Activated naive CD4-positive, alpha-beta T cell treated with anti-CD3 and anti-CD28 coated beads, Interleukin-2, amount 50 U/mL, for 72 hours (primary cell): ENCODE measurements at regions not wholly inside any gene's neighbourhood (a gene's known extent, or its start where the extent isn't known, plus 50 kb on each side); places are given as distances from the start of the nearest gene placed in this dataset.

Experiments
- ATAC-seq, 2 donors: fragments of 150-1000 bp; cut with Tn5 transposase; 2 replicates each; pipeline ENCODE4 v1.10.0; 2021; ENCODE audit warnings: mild to moderate bottlenecking in 2 of 2, moderate library complexity in 2 of 2
- DNase-seq, 2 donors: peaks; one replicate each; pipeline ENCODE4 v3.0.0; 2021 to 2022; ENCODE audit warnings: low spot score in 2 of 2
- H3K27ac Mint-ChIP-seq, 2 donors: one replicate each; pipeline ENCODE4 v1.8.0; 2022; ENCODE audit warnings: mild to moderate bottlenecking in 2 of 2, mixed read lengths in 2 of 2
- H3K36me3 Mint-ChIP-seq, 2 donors: one replicate each; pipeline ENCODE4 v1.8.0; 2022; ENCODE audit warnings: mixed read lengths in 2 of 2
- H3K9me3 Mint-ChIP-seq, 2 donors: one replicate each; pipeline ENCODE4 v1.8.0; 2022; ENCODE audit warnings: mixed read lengths in 2 of 2

GRCh38 chr13:34103854-34104253 lies 285.9 kb downstream of the RFC3 start:
- DNase-seq: no peak
- no peak for ATAC-seq
- no peak overlapping the region for H3K27ac Mint-ChIP-seq
- no peaks in the 10 kb centered on the region for H3K36me3 Mint-ChIP-seq
- H3K9me3 Mint-ChIP-seq: peaks cover 5 to 9% of the 10 kb centered on the region in 2 donors

DNA sequence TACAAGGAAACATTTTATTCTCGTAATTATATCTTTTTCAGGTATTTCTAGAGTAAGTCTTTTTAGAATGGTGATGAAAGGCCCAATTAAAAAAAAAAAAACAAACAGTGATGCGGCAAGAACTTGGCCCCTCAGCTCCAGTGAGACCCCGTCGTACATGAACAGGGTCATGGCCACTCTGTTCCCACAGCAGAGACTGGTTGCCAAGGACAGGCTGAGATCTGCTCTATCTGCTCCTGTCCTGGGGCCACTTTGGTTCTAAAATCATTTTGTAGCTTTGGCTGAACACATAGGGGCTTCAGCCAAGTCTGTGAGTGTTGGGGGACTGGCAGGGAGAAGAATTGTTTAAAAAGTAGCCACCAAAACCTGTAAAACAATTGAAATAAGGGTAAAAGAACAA lies 286.9 kb downstream of the RFC3 start:
- Mint-ChIP-seq H3K36me3 (no peaks in the 10 kb centered on the region), H3K27ac (no peak overlapping the region), H3K9me3 (peaks cover 8 to 17% of the 10 kb centered on the region in 2 donors)
- ATAC-seq: no peak
- DNase-seq: no peak

- Mint-ChIP-seq H3K36me3 (no peaks in the 10 kb centered on the region), H3K9me3 (peaks cover 8 to 25% of the 10 kb centered on the region in 2 donors), H3K27ac (no peak overlapping the region)
- DNase-seq (no peak), ATAC-seq (no peak)
These were observed 289.9 kb downstream of the RFC3 start for GRCh38 chr13:34107806-34108205.

- H3K36me3 Mint-ChIP-seq: no peaks in the 10 kb centered on the region
- DNase-seq (no peak), ATAC-seq (no peak)
- no peak overlapping the region for H3K27ac Mint-ChIP-seq
- peaks cover 8 to 27% of the 10 kb centered on the region in 2 donors for H3K9me3 Mint-ChIP-seq
These were observed 290.5 kb downstream of the RFC3 start for GRCh38 chr13:34108410-34108809.

DNA sequence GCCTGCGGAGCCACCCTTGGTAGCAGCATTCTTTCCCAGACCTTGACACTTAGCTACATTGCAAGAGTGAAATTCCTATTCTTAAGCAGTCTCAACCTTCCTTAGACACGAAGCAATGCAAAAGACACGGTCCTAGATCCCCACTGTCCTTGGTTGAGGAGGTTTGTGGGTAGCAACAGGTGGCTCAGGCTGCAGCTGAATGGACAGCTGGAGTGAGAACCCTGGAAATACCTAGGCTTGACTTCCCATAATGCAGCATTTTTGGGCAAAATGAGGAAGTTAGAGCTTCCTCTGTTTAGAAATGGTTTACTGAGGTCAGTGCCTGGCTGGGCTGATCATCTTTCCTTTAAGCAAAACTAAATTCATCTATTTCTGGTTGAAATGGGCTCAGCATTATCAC lies 296.6 kb downstream of the RFC3 start:
- Mint-ChIP-seq H3K36me3 (no peaks in the 10 kb centered on the region), H3K9me3 (peaks cover 3 to 13% of the 10 kb centered on the region in 2 donors), H3K27ac (no peak overlapping the region)
- ATAC-seq (no peak), DNase-seq (no peak)

GRCh38 chr13:34116651-34117050 lies 298.7 kb downstream of the RFC3 start:
- no peak for ATAC-seq
- no peak for DNase-seq
- Mint-ChIP-seq H3K9me3 (peaks cover 12 to 16% of the 10 kb centered on the region in 2 donors), H3K36me3 (no peaks in the 10 kb centered on the region), H3K27ac (no peak overlapping the region)

- Mint-ChIP-seq H3K9me3 (peaks cover 11 to 12% of the 10 kb centered on the region in 2 donors), H3K36me3 (no peaks in the 10 kb centered on the region), H3K27ac (no peak overlapping the region)
- no peak for DNase-seq
- ATAC-seq: no peak
These were observed 306.8 kb downstream of the RFC3 start for GRCh38 chr13:34124666-34125306.

GRCh38 chr13:34127523-34127922 lies 309.6 kb downstream of the RFC3 start:
- Mint-ChIP-seq H3K9me3 (peaks cover 0 to 3% of the 10 kb centered on the region in 2 donors), H3K27ac (no peak overlapping the region), H3K36me3 (no peaks in the 10 kb centered on the region)
- DNase-seq (no peak), ATAC-seq (no peak)

- ATAC-seq: no peak
- Mint-ChIP-seq H3K36me3 (no peaks in the 10 kb centered on the region), H3K9me3 (peaks cover 0 to 3% of the 10 kb centered on the region in 2 donors), H3K27ac (no peak overlapping the region)
- DNase-seq: no peak
These were observed 310.7 kb downstream of the RFC3 start for GRCh38 chr13:34128661-34129060.

DNA sequence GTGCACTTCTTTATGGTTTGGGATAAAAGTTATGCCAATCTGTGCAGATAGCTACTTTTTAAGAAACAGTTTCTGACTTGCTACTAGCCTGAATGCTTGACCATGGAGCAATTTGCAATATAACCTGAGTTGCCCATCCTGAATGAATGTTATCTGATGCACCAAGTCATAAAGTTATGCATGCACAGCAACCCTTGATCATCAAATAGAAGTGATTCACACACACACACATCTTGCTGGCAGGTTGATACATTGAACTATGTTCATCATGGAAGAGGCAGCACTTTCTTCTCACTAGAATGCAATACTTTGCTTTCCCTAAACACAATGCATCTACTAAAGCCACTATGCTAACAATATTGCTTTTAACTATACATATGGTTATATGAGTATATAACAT lies 311.5 kb downstream of the RFC3 start:
- no peaks in the 10 kb centered on the region for H3K36me3 Mint-ChIP-seq
- DNase-seq: no peak
- no peak overlapping the region for H3K27ac Mint-ChIP-seq
- no peak for ATAC-seq
- peaks cover 0 to 3% of the 10 kb centered on the region in 2 donors for H3K9me3 Mint-ChIP-seq

- Mint-ChIP-seq H3K36me3 (peaks cover 0 to 9% of the 10 kb centered on the region in 2 donors), H3K9me3 (peaks cover 6 to 9% of the 10 kb centered on the region in 2 donors), H3K27ac (no peak overlapping the region)
- no peak for DNase-seq
- ATAC-seq: no peak
These were observed 319.3 kb downstream of the RFC3 start for GRCh38 chr13:34137200-34137599.

GRCh38 chr13:34139660-34140227 lies 321.8 kb downstream of the RFC3 start:
- ATAC-seq (no peak), DNase-seq (no peak)
- Mint-ChIP-seq H3K36me3 (peaks cover 0 to 9% of the 10 kb centered on the region in 2 donors), H3K27ac (no peak overlapping the region), H3K9me3 (peaks cover 6 to 9% of the 10 kb centered on the region in 2 donors)

GRCh38 chr13:34143637-34144036 lies 325.7 kb downstream of the RFC3 start:
- no peak overlapping the region for H3K27ac Mint-ChIP-seq

GRCh38 chr13:34144142-34144541 lies 326.2 kb downstream of the RFC3 start:
- ATAC-seq (no peak), DNase-seq (no peak)
- Mint-ChIP-seq H3K36me3 (peaks cover 0 to 9% of the 10 kb centered on the region in 2 donors), H3K9me3 (peaks cover 4 to 9% of the 10 kb centered on the region in 2 donors), H3K27ac (no peak overlapping the region)

More at GRCh38 chr13:34143637-34144036, 325.7 kb downstream of the RFC3 start:
- DNase-seq (no peak), ATAC-seq (no peak)
- Mint-ChIP-seq H3K9me3 (peaks cover 8 to 9% of the 10 kb centered on the region in 2 donors), H3K36me3 (peaks cover 0 to 9% of the 10 kb centered on the region in 2 donors)

DNA sequence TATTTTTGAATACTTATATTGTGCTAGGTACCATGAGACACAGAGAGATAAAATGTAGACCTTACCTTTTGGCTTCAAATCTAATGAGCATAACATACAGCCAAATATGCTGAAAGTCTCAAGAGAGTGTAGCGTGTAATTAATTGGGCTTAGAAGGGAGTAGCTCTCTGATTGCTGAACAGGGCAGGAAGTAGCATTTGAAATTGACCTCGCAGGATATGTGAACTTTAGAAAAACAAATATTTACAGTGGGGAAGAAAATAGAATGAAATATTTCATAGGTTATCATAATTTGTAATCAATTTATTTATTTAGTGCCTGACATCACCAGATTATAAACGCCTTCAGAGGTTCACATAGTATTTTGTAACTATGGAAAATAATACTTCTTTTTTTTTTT lies 327.1 kb downstream of the RFC3 start:
- DNase-seq (no peak), ATAC-seq (no peak)
- H3K36me3 Mint-ChIP-seq: peaks cover 0 to 5% of the 10 kb centered on the region in 2 donors
- H3K27ac Mint-ChIP-seq: no peak overlapping the region
- peaks cover 0 to 6% of the 10 kb centered on the region in 2 donors for H3K9me3 Mint-ChIP-seq

DNA sequence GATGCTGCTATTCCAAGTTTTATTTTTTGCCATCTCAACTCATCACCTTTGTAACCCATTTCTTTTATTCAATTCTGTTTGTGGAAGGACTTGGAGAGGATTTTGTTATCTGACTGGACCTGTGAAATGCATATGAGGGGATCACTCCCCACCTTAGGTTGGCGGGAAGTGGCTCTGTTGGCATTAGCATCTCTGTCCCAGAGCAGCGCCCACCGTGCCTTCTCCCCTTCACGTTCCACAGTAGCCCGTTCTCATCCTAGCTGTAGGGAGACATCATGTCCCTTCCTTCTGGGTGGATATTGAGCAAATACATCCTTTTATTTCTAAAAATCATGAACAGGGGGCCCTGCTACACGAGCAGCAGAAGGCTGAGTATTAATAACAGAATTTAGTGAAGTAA lies 330.4 kb downstream of the RFC3 start:
- H3K27ac Mint-ChIP-seq: no peak overlapping the region
- DNase-seq: no peak
- peaks cover 0 to 4% of the 10 kb centered on the region in 2 donors for H3K9me3 Mint-ChIP-seq
- no peak for ATAC-seq
- H3K36me3 Mint-ChIP-seq: no peaks in the 10 kb centered on the region

- DNase-seq (no peak), ATAC-seq (no peak)
- H3K27ac Mint-ChIP-seq: no peak overlapping the region
- H3K9me3 Mint-ChIP-seq: peaks cover 3 to 5% of the 10 kb centered on the region in 2 donors
- peaks cover 0 to 5% of the 10 kb centered on the region in 2 donors for H3K36me3 Mint-ChIP-seq
These were observed 333.9 kb downstream of the RFC3 start for GRCh38 chr13:34151885-34152284.

GRCh38 chr13:34152409-34152808 lies 334.5 kb downstream of the RFC3 start:
- peaks cover 6 to 7% of the 10 kb centered on the region in 2 donors for H3K9me3 Mint-ChIP-seq
- DNase-seq: no peak
- peaks cover 0 to 5% of the 10 kb centered on the region in 2 donors for H3K36me3 Mint-ChIP-seq
- H3K27ac Mint-ChIP-seq: no peak overlapping the region
- ATAC-seq: no peak
